ENCODE measurements at regions not wholly inside any gene's neighbourhood (a gene's known extent, or its start where the extent isn't known, plus 50 kb on each side); places are given as distances from the start of the nearest gene placed in this dataset.

GRCh38 chr1:115203287-115203686 is 114.0 kb upstream of the TSPAN2 start:
- TF ChIP-seq CTCF (IDR thresholded peaks at IDR 0.05; ENCODE audit: low read depth, low read length): no peak

GRCh38 chr1:115201598-115201997 is 112.3 kb upstream of the TSPAN2 start:
- no peak overlapping the region for H3K4me3 ChIP-seq (ENCODE audit: low read depth, low read length)
- no peak for TF ChIP-seq CTCF (IDR thresholded peaks at IDR 0.05; ENCODE audit: low read depth, low read length)

More at GRCh38 chr1:115203287-115203686, 114.0 kb upstream of the TSPAN2 start:
- no peak overlapping the region for H3K4me3 ChIP-seq (ENCODE audit: low read depth, low read length)

GRCh38 chr1:115199416-115200132 is 110.3 kb upstream of the TSPAN2 start:
- TF ChIP-seq CTCF (IDR thresholded peaks at IDR 0.05; ENCODE audit: low read depth, low read length): no peak
- H3K4me3 ChIP-seq (ENCODE audit: low read depth, low read length): no peak overlapping the region

- no peak for TF ChIP-seq CTCF (IDR thresholded peaks at IDR 0.05; ENCODE audit: low read depth, low read length)
- no peak overlapping the region for H3K4me3 ChIP-seq (ENCODE audit: low read depth, low read length)
These were observed 109.6 kb upstream of the TSPAN2 start for GRCh38 chr1:115198938-115199337.

- TF ChIP-seq CTCF (IDR thresholded peaks at IDR 0.05; ENCODE audit: low read depth, low read length): no peak
- H3K4me3 ChIP-seq (ENCODE audit: low read depth, low read length): no peak overlapping the region
These were observed 107.0 kb upstream of the TSPAN2 start for GRCh38 chr1:115196296-115196695.

GRCh38 chr1:115194506-115194905 is 105.2 kb upstream of the TSPAN2 start:
- no peak for TF ChIP-seq CTCF (IDR thresholded peaks at IDR 0.05; ENCODE audit: low read depth, low read length)
- H3K4me3 ChIP-seq (ENCODE audit: low read depth, low read length): no peak overlapping the region

- no peak for TF ChIP-seq CTCF (IDR thresholded peaks at IDR 0.05; ENCODE audit: low read depth, low read length)
- H3K4me3 ChIP-seq (ENCODE audit: low read depth, low read length): no peak overlapping the region
These were observed 103.9 kb upstream of the TSPAN2 start for GRCh38 chr1:115193046-115193828.
